ENCODE measurements at regions not wholly inside any gene's neighbourhood (a gene's known extent, or its start where the extent isn't known, plus 50 kb on each side); places are given as distances from the start of the nearest gene placed in this dataset.

DNA sequence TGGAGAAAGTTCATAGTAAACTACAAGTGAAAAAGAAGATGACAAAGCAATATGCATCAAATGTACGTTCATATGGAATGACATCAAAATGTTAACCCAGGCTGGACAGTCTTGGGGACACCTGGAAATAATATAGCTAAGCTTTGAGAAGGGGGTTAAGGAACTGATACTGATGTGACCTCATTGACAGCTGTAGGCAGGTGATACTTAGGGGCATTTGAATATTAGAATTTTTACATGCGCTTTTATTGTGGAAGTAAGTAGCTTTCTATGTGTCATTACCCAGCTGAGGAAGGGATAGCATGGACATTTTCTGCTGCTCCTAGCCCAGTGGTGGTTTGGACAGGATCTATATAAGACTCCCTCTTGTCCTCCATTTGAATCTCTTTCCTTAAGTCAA, 299.7 kb downstream of the CWC27 start:
- TF ChIP-seq, protein P1, sequence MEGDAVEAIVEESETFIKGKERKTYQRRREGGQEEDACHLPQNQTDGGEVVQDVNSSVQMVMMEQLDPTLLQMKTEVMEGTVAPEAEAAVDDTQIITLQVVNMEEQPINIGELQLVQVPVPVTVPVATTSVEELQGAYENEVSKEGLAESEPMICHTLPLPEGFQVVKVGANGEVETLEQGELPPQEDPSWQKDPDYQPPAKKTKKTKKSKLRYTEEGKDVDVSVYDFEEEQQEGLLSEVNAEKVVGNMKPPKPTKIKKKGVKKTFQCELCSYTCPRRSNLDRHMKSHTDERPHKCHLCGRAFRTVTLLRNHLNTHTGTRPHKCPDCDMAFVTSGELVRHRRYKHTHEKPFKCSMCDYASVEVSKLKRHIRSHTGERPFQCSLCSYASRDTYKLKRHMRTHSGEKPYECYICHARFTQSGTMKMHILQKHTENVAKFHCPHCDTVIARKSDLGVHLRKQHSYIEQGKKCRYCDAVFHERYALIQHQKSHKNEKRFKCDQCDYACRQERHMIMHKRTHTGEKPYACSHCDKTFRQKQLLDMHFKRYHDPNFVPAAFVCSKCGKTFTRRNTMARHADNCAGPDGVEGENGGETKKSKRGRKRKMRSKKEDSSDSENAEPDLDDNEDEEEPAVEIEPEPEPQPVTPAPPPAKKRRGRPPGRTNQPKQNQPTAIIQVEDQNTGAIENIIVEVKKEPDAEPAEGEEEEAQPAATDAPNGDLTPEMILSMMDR (IDR thresholded peaks at IDR 0.05; ENCODE audit: unreplicated experiment in 3 of 3) = no peak
- peaks cover 37% of the 10 kb centered on the region for H3K4me1 Mint-ChIP-seq
- peak overlapping the region; percentile 18 to 67 (median 60) for H3K27ac Mint-ChIP-seq
- no peaks in the 10 kb centered on the region for H3K9me3 Mint-ChIP-seq
- no peaks in the 10 kb centered on the region for H3K36me3 Mint-ChIP-seq (ENCODE audit: low read depth)
- H3K27me3 Mint-ChIP-seq (ENCODE audit: low read depth) = no peaks in the 10 kb centered on the region
- no peak overlapping the region for H3K4me3 Mint-ChIP-seq

DNA sequence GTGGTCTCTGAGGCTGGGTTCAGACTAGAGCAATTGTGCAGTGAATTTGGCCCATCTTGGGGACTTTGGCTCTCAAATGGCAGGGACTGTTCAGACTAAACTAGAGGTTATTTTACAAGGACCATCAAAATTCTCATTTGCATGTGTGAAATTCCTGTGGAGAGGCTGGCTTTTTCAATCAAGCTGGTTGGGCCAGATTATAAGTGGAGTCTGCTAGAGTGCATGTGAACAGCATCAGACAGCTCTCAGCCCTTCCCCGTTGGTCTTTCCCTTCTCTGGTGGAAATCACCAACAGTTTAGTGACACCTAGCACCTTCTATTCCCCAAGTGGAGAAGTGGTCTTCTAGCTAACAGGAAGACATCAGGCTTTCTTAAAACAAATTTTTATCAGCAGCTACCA, 301.3 kb downstream of the CWC27 start:
- Mint-ChIP-seq H3K27ac (no peak overlapping the region), H3K4me1 (peaks cover 37% of the 10 kb centered on the region), H3K4me3 (no peak overlapping the region), H3K27me3 (ENCODE audit: low read depth) (peaks cover 4% of the 10 kb centered on the region), H3K9me3 (no peaks in the 10 kb centered on the region), H3K36me3 (ENCODE audit: low read depth) (no peaks in the 10 kb centered on the region)
- TF ChIP-seq, protein P1 (IDR thresholded peaks at IDR 0.05; ENCODE audit: unreplicated experiment in 3 of 3) = no peak

DNA sequence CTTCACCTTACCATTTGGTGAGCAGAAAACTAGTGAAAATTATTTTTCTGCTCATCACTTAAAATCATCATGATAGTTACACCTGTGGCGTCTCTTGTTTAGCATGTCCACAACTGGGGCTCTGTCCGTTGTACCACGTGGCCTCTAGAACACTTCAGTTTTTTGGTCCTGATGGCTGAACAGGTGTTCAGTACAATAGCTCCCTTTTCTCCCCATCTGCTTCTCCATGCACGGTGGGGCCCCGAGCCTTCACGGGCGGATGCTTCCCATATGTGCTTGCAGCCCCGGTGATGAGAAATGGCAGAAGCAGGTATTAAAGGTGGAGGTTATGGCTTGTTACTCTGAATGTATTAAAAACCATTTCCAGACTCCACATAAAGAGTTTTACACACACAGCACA, 304.1 kb downstream of the CWC27 start:
- TF ChIP-seq, protein P1 (IDR thresholded peaks at IDR 0.05; ENCODE audit: unreplicated experiment in 3 of 3) = no peak
- Mint-ChIP-seq H3K4me1 (peaks cover 39% of the 10 kb centered on the region), H3K36me3 (ENCODE audit: low read depth) (no peaks in the 10 kb centered on the region), H3K4me3 (no peak overlapping the region), H3K9me3 (no peaks in the 10 kb centered on the region), H3K27me3 (ENCODE audit: low read depth) (peaks cover 4% of the 10 kb centered on the region), H3K27ac (peak overlapping the region in 1 of 3 experiments; percentile 23)

DNA sequence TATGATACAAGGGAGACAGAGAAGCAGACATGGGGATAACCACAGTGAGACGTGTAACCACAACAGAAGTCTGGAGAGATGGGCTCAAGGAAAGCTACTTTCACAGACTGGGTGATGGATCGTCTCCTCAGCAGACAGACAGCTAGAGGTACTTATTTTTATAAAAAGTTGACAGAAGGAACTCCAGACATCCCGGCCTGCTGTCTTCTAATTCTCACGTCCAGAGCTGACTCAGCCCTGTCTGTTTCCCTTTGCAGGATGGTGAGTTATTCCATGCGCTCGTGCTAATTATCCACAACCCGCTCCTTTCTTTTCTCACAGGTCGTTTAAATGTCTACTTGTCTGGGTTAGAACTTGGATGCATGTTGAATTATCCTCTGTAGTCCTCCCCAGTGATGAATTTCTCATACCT, 304.5 kb downstream of the CWC27 start:
- no peaks in the 10 kb centered on the region for H3K9me3 Mint-ChIP-seq
- no peak overlapping the region for H3K4me3 Mint-ChIP-seq
- TF ChIP-seq, protein P1 (IDR thresholded peaks at IDR 0.05; ENCODE audit: unreplicated experiment in 3 of 3) = no peak
- H3K27me3 Mint-ChIP-seq (ENCODE audit: low read depth) = peaks cover 4% of the 10 kb centered on the region
- H3K27ac Mint-ChIP-seq = peak overlapping the region in 1 of 3 experiments; percentile 23
- H3K36me3 Mint-ChIP-seq (ENCODE audit: low read depth) = no peaks in the 10 kb centered on the region
- H3K4me1 Mint-ChIP-seq = peaks cover 43% of the 10 kb centered on the region

DNA sequence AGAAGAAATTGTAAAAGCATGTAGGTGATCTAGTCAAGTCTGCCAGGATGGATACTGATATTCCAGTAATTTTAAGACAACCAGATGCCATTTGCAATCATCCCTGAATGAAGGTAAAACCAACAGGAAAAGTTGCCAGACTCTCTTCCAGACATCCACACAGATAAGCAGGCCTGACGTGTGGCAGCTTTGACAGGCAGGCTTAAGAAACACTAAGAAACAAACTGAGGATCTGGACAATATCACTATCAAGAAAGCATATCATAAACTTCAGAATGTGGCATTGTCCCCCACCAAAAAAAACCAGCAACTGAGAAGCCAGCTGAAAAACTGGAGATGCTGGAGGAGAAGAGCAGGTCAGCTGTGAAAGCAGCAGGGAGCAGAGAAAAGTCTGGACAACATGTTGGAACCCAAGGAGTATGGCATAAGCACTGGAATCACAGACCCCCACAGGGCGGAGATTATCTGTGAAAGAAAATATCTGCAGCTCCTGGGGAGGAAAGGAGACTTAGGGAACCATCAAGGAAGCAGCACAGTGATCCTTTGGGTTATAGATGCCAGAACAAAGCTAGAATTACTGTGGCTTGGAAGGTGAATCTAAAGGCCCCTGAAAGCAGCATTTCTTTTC, 307.0 kb downstream of the CWC27 start:
- Mint-ChIP-seq H3K4me3 (no peak overlapping the region), H3K27me3 (ENCODE audit: low read depth) (peaks cover 4% of the 10 kb centered on the region), H3K4me1 (peaks cover 50% of the 10 kb centered on the region), H3K27ac (peak overlapping the region in 2 of 3 experiments; percentile 70 to 86), H3K36me3 (ENCODE audit: low read depth) (no peaks in the 10 kb centered on the region), H3K9me3 (no peaks in the 10 kb centered on the region)
- TF ChIP-seq, protein P1 (IDR thresholded peaks at IDR 0.05; ENCODE audit: unreplicated experiment in 3 of 3) = no peak

DNA sequence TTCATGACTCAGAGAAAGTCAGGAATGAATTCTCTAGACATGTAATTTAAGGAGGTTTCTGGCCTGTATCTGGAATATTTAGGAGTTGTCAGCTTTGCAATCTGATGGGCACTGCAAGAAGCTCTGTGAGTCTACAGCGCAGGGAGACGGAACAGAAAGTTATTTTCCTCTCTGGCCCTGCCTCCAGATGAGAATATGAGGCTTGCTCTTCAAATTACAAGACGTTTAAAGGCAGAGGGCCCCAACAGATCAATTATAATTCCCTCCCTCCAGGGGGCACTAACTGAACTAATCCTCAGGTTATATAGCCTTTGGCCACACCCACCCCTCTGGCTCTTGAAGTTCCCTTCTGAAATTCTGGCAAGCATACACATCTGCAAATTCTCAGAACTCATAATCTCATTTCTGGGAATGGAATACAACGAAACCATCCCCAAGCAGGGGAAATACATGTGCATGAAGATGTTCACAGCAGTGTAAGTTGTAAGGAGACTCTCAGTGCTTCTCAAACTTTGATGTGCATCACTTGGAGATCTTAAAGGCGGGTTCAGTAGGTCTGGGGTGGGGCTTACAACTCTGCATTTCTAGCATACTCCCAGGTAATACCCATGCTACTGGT, 307.6 kb downstream of the CWC27 start:
- no peak overlapping the region for H3K4me3 Mint-ChIP-seq
- peaks cover 47% of the 10 kb centered on the region for H3K4me1 Mint-ChIP-seq
- H3K27ac Mint-ChIP-seq = peak overlapping the region; percentile 12 to 86 (median 70)
- no peaks in the 10 kb centered on the region for H3K36me3 Mint-ChIP-seq (ENCODE audit: low read depth)
- no peaks in the 10 kb centered on the region for H3K9me3 Mint-ChIP-seq
- TF ChIP-seq, protein P1 (IDR thresholded peaks at IDR 0.05; ENCODE audit: unreplicated experiment in 3 of 3) = no peak
- peaks cover 4% of the 10 kb centered on the region for H3K27me3 Mint-ChIP-seq (ENCODE audit: low read depth)

Measured in nephron (organoid).